ENCODE measurements at regions not wholly inside any gene's neighbourhood (a gene's known extent, or its start where the extent isn't known, plus 50 kb on each side); places are given as distances from the start of the nearest gene placed in this dataset.

DNA sequence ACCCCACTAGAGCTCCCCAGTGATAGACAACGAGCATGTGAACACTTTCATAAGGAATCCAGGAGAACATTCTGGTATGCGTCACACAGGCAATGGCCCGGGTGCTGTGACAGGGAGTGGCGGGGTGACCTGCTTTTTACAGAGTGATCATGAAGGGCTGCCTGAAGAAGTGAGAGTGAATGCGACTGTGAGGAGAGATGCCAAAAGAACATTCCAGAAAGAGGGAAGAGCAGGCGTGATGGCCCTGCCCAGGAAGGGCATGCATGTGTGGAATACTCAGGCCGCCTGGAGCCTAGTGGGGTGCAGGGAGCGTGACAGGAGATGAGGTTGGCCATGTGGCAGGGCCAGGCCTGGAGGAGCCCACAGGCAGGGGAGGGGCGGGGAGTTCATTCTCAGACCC lies 53.8 kb downstream of the FZD10 start:
- WGBS, 2 experiments (ENCODE audit: extremely low coverage in 1 of 2, insufficient coverage in 1 of 2, insufficient read length in 1 of 2, insufficient replicate concordance in 2 of 2, low coverage in 1 of 2, low lambda C conversion rate in 2 of 2, missing lambda C conversion rate in 1 of 2), result 93% methylated on average over 8 of the region's 9 CpGs; no CpG with 5 or more reads in 1 of the 2 experiments
- Histone ChIP-seq H3K4me2 (ENCODE audit: insufficient read depth in 1 of 2, low read depth in 2 of 2, low read length in 2 of 2) (no peak overlapping the region), H4K8ac (ENCODE audit: extremely low read depth, insufficient read depth, low read length) (no peak overlapping the region; the same call in 1 of the 2 replicates), H3K79me1 (ENCODE audit: low read depth, low read length) (no peaks in the 10 kb centered on the region), H3K18ac (ENCODE audit: extremely low read depth, low read length) (no peak overlapping the region), H4K5ac (ENCODE audit: insufficient read length, low read depth, low read length) (no peak overlapping the region), H2AK5ac (ENCODE audit: low read depth, low read length) (no peak overlapping the region), H2BK12ac (ENCODE audit: low read depth, low read length) (no peak overlapping the region), H4K20me1 (replicated peaks in 1 of 2; ENCODE audit: control insufficient read depth in 1 of 2, insufficient read depth in 2 of 2, low read length in 2 of 2) (peaks cover 0 to 4% of the 10 kb centered on the region in 2 experiments), H2AFZ (ENCODE audit: low read length) (no peak overlapping the region), H2BK5ac (ENCODE audit: low read depth, low read length) (no peak overlapping the region), H3K27me3 (replicated peaks in 1 of 4; ENCODE audit: control insufficient read depth in 3 of 4, extremely low read depth in 1 of 4, insufficient read depth in 3 of 4, low read length in 3 of 4) (peaks cover 13 to 72% (median 45%) of the 10 kb centered on the region in 4 experiments), H3K79me2 (ENCODE audit: control insufficient read depth in 1 of 2, insufficient read depth in 2 of 2, low read length in 2 of 2) (no peaks in the 10 kb centered on the region), H3K27ac (ENCODE audit: low read depth, low read length) (no peak overlapping the region), H3K9me3 (ENCODE audit: insufficient read depth in 2 of 2, low read depth in 1 of 2, low read length in 1 of 2) (no peaks in the 10 kb centered on the region; a peak in 1 of 4 replicates), H3K23ac (ENCODE audit: insufficient read length) (no peak overlapping the region), H2BK120ac (replicated peaks; ENCODE audit: low read depth, low read length) (no peak overlapping the region), H3K9ac (replicated peaks in 1 of 4; ENCODE audit: extremely low read depth in 1 of 4, low read depth in 3 of 4, low read length in 3 of 4) (no peak overlapping the region), H3K4me1 (replicated peaks in 1 of 4; ENCODE audit: control insufficient read depth in 3 of 4, insufficient read depth in 4 of 4, low read length in 3 of 4) (peaks cover 2 to 13% (median 8%) of the 10 kb centered on the region in 4 experiments), H3K14ac (ENCODE audit: insufficient read length) (no peak overlapping the region), H3K23me2 (ENCODE audit: low read depth, low read length) (no peaks in the 10 kb centered on the region), H3K4ac (replicated peaks; ENCODE audit: insufficient read length, low read depth, low read length) (no peak overlapping the region), H3K4me3 (ENCODE audit: extremely low read depth in 1 of 4, insufficient read depth in 2 of 4, low read depth in 3 of 4, low read length in 4 of 4) (no peak overlapping the region), H2BK15ac (ENCODE audit: low read length) (no peak overlapping the region), H4K91ac (replicated peaks; ENCODE audit: insufficient read length, low read length) (no peak overlapping the region), H3K56ac (replicated peaks; ENCODE audit: insufficient read length, low read depth, low read length) (no peak overlapping the region), H3K36me3 (ENCODE audit: control insufficient read depth in 2 of 4, insufficient read depth in 4 of 4, low read length in 3 of 4) (no peaks in the 10 kb centered on the region), H2BK20ac (ENCODE audit: low read length) (no peak overlapping the region)
- DNase-seq (ENCODE audit: low read depth in 1 of 2, low spot score in 2 of 2) (no peak), FAIRE-seq (no peak)
- TF ChIP-seq POLR2A (IDR thresholded peaks at IDR 0.05; ENCODE audit: control extremely low read depth in 1 of 2, low read depth in 2 of 2, low read length in 2 of 2), result no peak
- TF ChIP-seq, protein P1, sequence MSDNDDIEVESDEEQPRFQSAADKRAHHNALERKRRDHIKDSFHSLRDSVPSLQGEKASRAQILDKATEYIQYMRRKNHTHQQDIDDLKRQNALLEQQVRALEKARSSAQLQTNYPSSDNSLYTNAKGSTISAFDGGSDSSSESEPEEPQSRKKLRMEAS (IDR thresholded peaks at IDR 0.05), result no peak
- no peak for TF ChIP-seq EZH2 (IDR thresholded peaks at IDR 0.05; ENCODE audit: low read depth, low read length, severe bottlenecking)
- TF ChIP-seq YY1 (IDR thresholded peaks at IDR 0.05; ENCODE audit: low read depth, low read length), result no peak
- TF ChIP-seq HDAC6 (IDR thresholded peaks at IDR 0.05; ENCODE audit: low read depth, low read length), result no peak
- no peak for TF ChIP-seq CHD1 (IDR thresholded peaks at IDR 0.05; ENCODE audit: low read depth, low read length)
- no peak for TF ChIP-seq SAP30 (IDR thresholded peaks at IDR 0.05; ENCODE audit: insufficient read depth, insufficient replicate concordance, low read length)
- no peak for TF ChIP-seq RXRA (IDR thresholded peaks at IDR 0.05; ENCODE audit: insufficient read depth, low read depth, low read length)
- TF ChIP-seq CREB1 (IDR thresholded peaks at IDR 0.05), result no peak
- no peak for TF ChIP-seq ZNF274 (IDR thresholded peaks at IDR 0.05; ENCODE audit: borderline replicate concordance, extremely low read depth, low read length)
- no peak for TF ChIP-seq CEBPB (IDR thresholded peaks at IDR 0.05; ENCODE audit: low read depth, low read length)
- TF ChIP-seq JUND (IDR thresholded peaks at IDR 0.05; ENCODE audit: low read length), result no peak
- ChIA-PET CTCF (ENCODE audit: partially characterized antibody) (interaction anchor here (0.6 to 1.3 kb wide), 4 partner anchors 9 to 156 kb away, joined by 3 read pairs; no protein-coding TSS in a partner anchor), POLR2A (ENCODE audit: partially characterized antibody) (no interaction called here)

All from H1 (cell line).